ENCODE measurements at regions not wholly inside any gene's neighbourhood (a gene's known extent, or its start where the extent isn't known, plus 50 kb on each side); places are given as distances from the start of the nearest gene placed in this dataset.
"Not testable (repeated sequence)": the region's sequence is repeated elsewhere in the genome, so short reads cannot be mapped to it uniquely, and the experiment has no call there.

GRCh38 chr3:174483856-174484255, 375.3 kb upstream of the NAALADL2 start:
- TF ChIP-seq TCF7L2 (IDR thresholded peaks at IDR 0.05; ENCODE audit: low read depth, low read length); CTCF (IDR thresholded peaks at IDR 0.05): not testable (repeated sequence)
